DOHH2 (cell line): ENCODE measurements at regions not wholly inside any gene's neighbourhood (a gene's known extent, or its start where the extent isn't known, plus 50 kb on each side); places are given as distances from the start of the nearest gene placed in this dataset.

Experiments used
- H3F3A ChIP-seq: fragments of 200-600 bp; sonication (generic), shearing (Covaris generic); 2 replicates; pipeline ENCODE4 v1.6.0; 2016; ENCODE audit warnings: antibody characterized with exemption, mild to moderate bottlenecking; ENCODE audit not compliant: control insufficient read depth, insufficient read depth
- H3K27ac ChIP-seq: fragments of 200-600 bp; sonication (generic); 2 replicates; pipeline ENCODE4 v1.5.1; 2014; ENCODE audit warnings: low read depth, mild to moderate bottlenecking, low read length, moderate library complexity
- H3K27me3 ChIP-seq: fragments of 200-600 bp; sonication (generic); 2 replicates; pipeline ENCODE4 v1.6.1; 2014; ENCODE audit warnings: mild to moderate bottlenecking, low read length, mixed read lengths; ENCODE audit not compliant: control insufficient read depth
- H3K36me3 ChIP-seq: fragments of 200-600 bp; sonication (generic); 2 replicates; pipeline ENCODE4 v1.6.1; 2014; ENCODE audit warnings: mild to moderate bottlenecking, low read length, moderate library complexity, mixed read lengths; ENCODE audit not compliant: control insufficient read depth
- H3K4me1 ChIP-seq: fragments of 200-600 bp; sonication (generic); 2 replicates; pipeline ENCODE4 v1.6.1; 2014; ENCODE audit warnings: mild to moderate bottlenecking, low read length, mixed read lengths; ENCODE audit not compliant: control insufficient read depth
- H3K4me2 ChIP-seq: fragments of 200-600 bp; sonication (generic); 2 replicates; pipeline ENCODE4 v1.6.0; 2014; ENCODE audit warnings: mild to moderate bottlenecking, low read length, moderate library complexity
- H3K4me3 ChIP-seq: fragments of 200-600 bp; sonication (generic); 2 replicates; pipeline ENCODE4 v1.5.1; 2014; ENCODE audit warnings: mild to moderate bottlenecking, low read length, mixed read lengths
- H3K79me2 ChIP-seq: fragments of 200-600 bp; sonication (generic); 2 replicates; pipeline ENCODE4 v1.6.1; 2014; ENCODE audit warnings: mild to moderate bottlenecking, low read length, mixed read lengths; ENCODE audit not compliant: control insufficient read depth
- H3K9me2 ChIP-seq: fragments of 200-600 bp; sonication (generic); replicated peaks from 2 replicates; pipeline ENCODE4 v1.6.1; 2014; ENCODE audit warnings: mild to moderate bottlenecking, low read length, mixed read lengths; ENCODE audit not compliant: control insufficient read depth
- H3K9me3 ChIP-seq: fragments of 200-600 bp; sonication (generic); 2 replicates; pipeline ENCODE4 v1.6.1; 2014; ENCODE audit warnings: antibody characterized with exemption, low read length, mixed read lengths; ENCODE audit not compliant: control insufficient read depth, insufficient read depth
- H4K20me1 ChIP-seq: fragments of 200-600 bp; sonication (generic); 2 replicates; pipeline ENCODE4 v1.6.0; 2014; ENCODE audit warnings: low read depth, mild to moderate bottlenecking, antibody characterized with exemption, low read length, moderate library complexity; ENCODE audit not compliant: control insufficient read depth, insufficient read depth
- EZH2phosphoT487 ChIP-seq: fragments of 200-600 bp; sonication (generic); IDR thresholded peaks from 2 replicates; pipeline ENCODE4 v1.6.1; 2017; ENCODE audit warnings: borderline replicate concordance, mild to moderate bottlenecking, antibody characterized with exemption, low read length, moderate library complexity, mixed read lengths
- TF ChIP-seq, protein P1 (sequence below): fragments of 200-600 bp; sonication (generic); IDR thresholded peaks from one replicate; pipeline ENCODE4 v1.5.1; 2014; ENCODE audit warnings: antibody characterized with exemption, mild to moderate bottlenecking, low read depth, low read length; ENCODE audit not compliant: poor library complexity, severe bottlenecking

DNA sequence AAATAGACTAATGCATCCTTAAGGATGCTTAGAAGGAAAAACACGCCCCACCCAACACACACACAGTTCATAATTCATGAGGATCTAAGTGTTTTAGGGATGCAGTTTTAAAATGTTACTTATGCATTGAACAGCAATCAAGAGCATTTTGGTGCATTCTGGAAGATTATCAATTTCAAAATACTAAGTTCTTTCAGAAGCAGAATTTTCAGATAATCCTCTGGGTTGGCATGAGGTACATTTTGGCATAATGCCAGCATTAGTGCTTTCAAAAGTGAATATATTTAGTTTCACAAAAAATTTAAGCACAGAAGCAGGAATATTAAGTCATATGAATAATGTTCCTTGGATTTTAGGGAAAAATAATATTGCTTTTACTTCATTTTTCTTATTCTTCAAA, 937.1 kb downstream of the REEP3 start:
- no peaks in the 10 kb centered on the region for H3K27me3 ChIP-seq
- no peaks in the 10 kb centered on the region for H3K9me2 ChIP-seq
- no peak overlapping the region for H3K4me3 ChIP-seq
- no peak overlapping the region for H3K27ac ChIP-seq
- no peak for TF ChIP-seq EZH2phosphoT487
- TF ChIP-seq, protein P1, sequence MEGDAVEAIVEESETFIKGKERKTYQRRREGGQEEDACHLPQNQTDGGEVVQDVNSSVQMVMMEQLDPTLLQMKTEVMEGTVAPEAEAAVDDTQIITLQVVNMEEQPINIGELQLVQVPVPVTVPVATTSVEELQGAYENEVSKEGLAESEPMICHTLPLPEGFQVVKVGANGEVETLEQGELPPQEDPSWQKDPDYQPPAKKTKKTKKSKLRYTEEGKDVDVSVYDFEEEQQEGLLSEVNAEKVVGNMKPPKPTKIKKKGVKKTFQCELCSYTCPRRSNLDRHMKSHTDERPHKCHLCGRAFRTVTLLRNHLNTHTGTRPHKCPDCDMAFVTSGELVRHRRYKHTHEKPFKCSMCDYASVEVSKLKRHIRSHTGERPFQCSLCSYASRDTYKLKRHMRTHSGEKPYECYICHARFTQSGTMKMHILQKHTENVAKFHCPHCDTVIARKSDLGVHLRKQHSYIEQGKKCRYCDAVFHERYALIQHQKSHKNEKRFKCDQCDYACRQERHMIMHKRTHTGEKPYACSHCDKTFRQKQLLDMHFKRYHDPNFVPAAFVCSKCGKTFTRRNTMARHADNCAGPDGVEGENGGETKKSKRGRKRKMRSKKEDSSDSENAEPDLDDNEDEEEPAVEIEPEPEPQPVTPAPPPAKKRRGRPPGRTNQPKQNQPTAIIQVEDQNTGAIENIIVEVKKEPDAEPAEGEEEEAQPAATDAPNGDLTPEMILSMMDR: no peak
- H4K20me1 ChIP-seq: no peaks in the 10 kb centered on the region
- no peaks in the 10 kb centered on the region for H3F3A ChIP-seq
- no peak overlapping the region for H3K4me2 ChIP-seq
- H3K36me3 ChIP-seq: no peaks in the 10 kb centered on the region
- peaks cover under 1% of the 10 kb centered on the region; the same call in 1 of the 2 replicates for H3K9me3 ChIP-seq
- no peaks in the 10 kb centered on the region for H3K4me1 ChIP-seq
- no peaks in the 10 kb centered on the region for H3K79me2 ChIP-seq

DNA sequence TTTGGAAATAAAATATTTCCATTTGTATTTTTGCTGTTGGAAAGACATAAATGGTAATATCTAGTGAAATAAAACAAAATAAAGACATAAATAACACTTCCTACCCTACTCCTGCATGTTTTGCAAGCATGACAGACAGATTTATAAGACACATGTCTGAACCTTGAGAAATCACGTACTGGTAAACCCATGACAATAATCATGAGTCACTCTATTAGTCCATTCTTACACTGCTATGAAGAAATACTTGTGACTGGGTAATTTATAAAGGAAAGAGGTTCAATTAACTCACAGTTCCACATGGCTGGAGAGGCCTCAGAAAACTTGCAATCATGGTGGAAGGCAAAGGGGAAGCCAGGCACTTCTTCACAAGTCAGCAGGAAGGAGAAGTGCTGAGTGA, 942.2 kb downstream of the REEP3 start:
- Histone ChIP-seq H3K27me3 (no peaks in the 10 kb centered on the region), H3K27ac (no peak overlapping the region), H3K36me3 (no peaks in the 10 kb centered on the region), H3F3A (no peaks in the 10 kb centered on the region), H3K9me2 (no peaks in the 10 kb centered on the region), H3K79me2 (no peaks in the 10 kb centered on the region), H4K20me1 (no peaks in the 10 kb centered on the region), H3K4me3 (no peak overlapping the region), H3K4me1 (no peaks in the 10 kb centered on the region), H3K4me2 (no peak overlapping the region), H3K9me3 (peaks cover 12% of the 10 kb centered on the region; the same call in 1 of the 2 replicates)
- TF ChIP-seq, protein P1: no peak
- TF ChIP-seq EZH2phosphoT487: no peak

DNA sequence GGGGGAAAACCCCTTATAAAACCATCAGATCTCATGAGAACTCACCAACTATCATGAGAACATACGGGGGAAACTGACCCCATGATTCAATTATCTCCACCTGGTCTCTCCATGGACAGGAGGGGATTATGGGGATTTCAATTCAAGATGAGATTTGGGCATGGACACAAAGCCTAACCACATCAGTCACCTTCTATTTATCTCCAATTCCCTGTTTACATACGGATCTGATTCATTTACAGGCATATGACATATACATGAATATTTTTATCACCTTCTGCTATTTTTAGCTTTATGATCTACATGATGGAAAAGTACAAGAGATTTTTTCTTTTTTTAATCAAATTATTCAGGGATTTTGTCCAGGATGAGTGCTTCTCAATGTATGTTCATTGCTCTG, 944.5 kb downstream of the REEP3 start:
- no peaks in the 10 kb centered on the region for H4K20me1 ChIP-seq
- no peak overlapping the region for H3K27ac ChIP-seq
- no peak overlapping the region for H3K4me3 ChIP-seq
- no peak overlapping the region for H3K4me2 ChIP-seq
- no peaks in the 10 kb centered on the region for H3K27me3 ChIP-seq
- no peaks in the 10 kb centered on the region for H3K36me3 ChIP-seq
- no peaks in the 10 kb centered on the region for H3K79me2 ChIP-seq
- no peaks in the 10 kb centered on the region for H3K4me1 ChIP-seq
- peaks cover 12% of the 10 kb centered on the region; the same call in 1 of the 2 replicates for H3K9me3 ChIP-seq
- no peak for TF ChIP-seq EZH2phosphoT487
- TF ChIP-seq, protein P1: no peak
- H3F3A ChIP-seq: no peaks in the 10 kb centered on the region
- no peaks in the 10 kb centered on the region for H3K9me2 ChIP-seq
